HK-2 (cell line): ENCODE measurements at regions not wholly inside any gene's neighbourhood (a gene's known extent, or its start where the extent isn't known, plus 50 kb on each side); places are given as distances from the start of the nearest gene placed in this dataset.

Source experiments
- DNase-seq: peaks from one replicate; pipeline ENCODE4 v3.0.0-alpha.2; 2018; ENCODE audit not compliant: unreplicated experiment

GRCh38 chr19:29263305-29264135 lies 50.6 kb upstream of the UQCRFS1 start:
- DNase-seq = peak; percentile 38

- no peak for DNase-seq
Measured at GRCh38 chr19:29264897-29265296, 51.9 kb upstream of the UQCRFS1 start.

- DNase-seq = no peak
Measured at GRCh38 chr19:29265436-29265835, 52.5 kb upstream of the UQCRFS1 start.

- no peak for DNase-seq
Measured at GRCh38 chr19:29266001-29266400, 53.0 kb upstream of the UQCRFS1 start.

GRCh38 chr19:29266603-29267002 lies 53.7 kb upstream of the UQCRFS1 start:
- no peak for DNase-seq

GRCh38 chr19:29267701-29268100 lies 54.8 kb upstream of the UQCRFS1 start:
- no peak for DNase-seq

GRCh38 chr19:29268103-29268502 lies 55.2 kb upstream of the UQCRFS1 start:
- DNase-seq = no peak

GRCh38 chr19:29268721-29269393 lies 55.9 kb upstream of the UQCRFS1 start:
- DNase-seq = no peak

- DNase-seq = no peak
Measured at GRCh38 chr19:29269641-29270040, 56.7 kb upstream of the UQCRFS1 start.

GRCh38 chr19:29271341-29271740 lies 58.4 kb upstream of the UQCRFS1 start:
- DNase-seq = no peak

GRCh38 chr19:29271911-29272310 lies 59.0 kb upstream of the UQCRFS1 start:
- no peak for DNase-seq

- no peak for DNase-seq
Measured at GRCh38 chr19:29273000-29273640, 60.2 kb upstream of the UQCRFS1 start.

- DNase-seq = no peak
Measured at GRCh38 chr19:29275266-29275665, 62.3 kb upstream of the UQCRFS1 start.

GRCh38 chr19:29277102-29277501 lies 64.2 kb upstream of the UQCRFS1 start:
- DNase-seq = no peak

GRCh38 chr19:29278716-29279115 lies 65.8 kb upstream of the UQCRFS1 start:
- DNase-seq = no peak

GRCh38 chr19:29283366-29283765 lies 70.4 kb upstream of the UQCRFS1 start:
- no peak for DNase-seq

- no peak for DNase-seq
Measured at GRCh38 chr19:29285187-29285687, 72.3 kb upstream of the UQCRFS1 start.

- DNase-seq = peak; percentile 11
Measured at GRCh38 chr19:29285878-29286277, 72.9 kb upstream of the UQCRFS1 start.

- DNase-seq = no peak
Measured at GRCh38 chr19:29287061-29287460, 74.1 kb upstream of the UQCRFS1 start.

GRCh38 chr19:29288256-29288655 lies 75.3 kb upstream of the UQCRFS1 start:
- no peak for DNase-seq

GRCh38 chr19:29289020-29289419 lies 76.1 kb upstream of the UQCRFS1 start:
- DNase-seq = no peak

- DNase-seq = no peak
Measured at GRCh38 chr19:29290853-29291252, 77.9 kb upstream of the UQCRFS1 start.

- no peak for DNase-seq
Measured at GRCh38 chr19:29292153-29292552, 79.2 kb upstream of the UQCRFS1 start.
